Glutamatergic neuron (in vitro differentiated cells): ENCODE measurements at regions not wholly inside any gene's neighbourhood (a gene's known extent, or its start where the extent isn't known, plus 50 kb on each side); places are given as distances from the start of the nearest gene placed in this dataset.

Experiments
- DNase-seq: peaks from one replicate; pipeline ENCODE4 v3.0.0; 2022
- H3K27ac Mint-ChIP-seq: one replicate; pipeline ENCODE4 v1.8.0; 2020; ENCODE audit warnings: mild to moderate bottlenecking, mixed read lengths, inconsistent platforms; ENCODE audit not compliant: unreplicated experiment
- H3K27me3 Mint-ChIP-seq: one replicate; pipeline ENCODE4 v1.8.0; 2020; ENCODE audit warnings: mild to moderate bottlenecking, moderate library complexity, mixed read lengths, inconsistent platforms; ENCODE audit not compliant: unreplicated experiment
- H3K36me3 Mint-ChIP-seq: one replicate; pipeline ENCODE4 v1.8.0; 2020; ENCODE audit warnings: mild to moderate bottlenecking, mixed read lengths, inconsistent platforms; ENCODE audit not compliant: unreplicated experiment
- H3K4me1 Mint-ChIP-seq: one replicate; pipeline ENCODE4 v1.8.0; 2020; ENCODE audit warnings: mild to moderate bottlenecking, low read depth, mixed read lengths, inconsistent platforms; ENCODE audit not compliant: unreplicated experiment
- H3K4me3 Mint-ChIP-seq: one replicate; pipeline ENCODE4 v1.8.0; 2020; ENCODE audit warnings: mild to moderate bottlenecking, mixed read lengths, inconsistent platforms; ENCODE audit not compliant: unreplicated experiment
- H3K9me3 Mint-ChIP-seq: one replicate; pipeline ENCODE4 v1.8.0; 2020; ENCODE audit warnings: mild to moderate bottlenecking, moderate library complexity, mixed read lengths, inconsistent platforms; ENCODE audit not compliant: unreplicated experiment
- CTCF ChIP-seq: fragments of 200-600 bp; sonication (generic); IDR thresholded peaks from one replicate; pipeline ENCODE4 v1.5.0; 2021; ENCODE audit not compliant: partially characterized antibody, unreplicated experiment

GRCh38 chr11:92738276-92738675 lies 231.2 kb upstream of the MTNR1B start:
- H3K4me3 Mint-ChIP-seq = no peak overlapping the region
- no peaks in the 10 kb centered on the region for H3K27me3 Mint-ChIP-seq
- no peak for DNase-seq
- H3K27ac Mint-ChIP-seq = peak overlapping the region; percentile 16
- H3K4me1 Mint-ChIP-seq = peaks cover 7% of the 10 kb centered on the region
- H3K9me3 Mint-ChIP-seq = peaks cover 4% of the 10 kb centered on the region
- no peak for TF ChIP-seq CTCF
- H3K36me3 Mint-ChIP-seq = peaks cover 3% of the 10 kb centered on the region

- DNase-seq = no peak
- peaks cover 4% of the 10 kb centered on the region for H3K36me3 Mint-ChIP-seq
- no peak overlapping the region for H3K4me3 Mint-ChIP-seq
- H3K9me3 Mint-ChIP-seq = peaks cover 4% of the 10 kb centered on the region
- H3K4me1 Mint-ChIP-seq = peaks cover 7% of the 10 kb centered on the region
- TF ChIP-seq CTCF = no peak
- no peak overlapping the region for H3K27ac Mint-ChIP-seq
- H3K27me3 Mint-ChIP-seq = no peaks in the 10 kb centered on the region
These were observed 230.4 kb upstream of the MTNR1B start for GRCh38 chr11:92739041-92739440.

GRCh38 chr11:92739491-92739890 lies 230.0 kb upstream of the MTNR1B start:
- H3K9me3 Mint-ChIP-seq = peaks cover 4% of the 10 kb centered on the region
- no peak for DNase-seq
- TF ChIP-seq CTCF = no peak
- H3K4me3 Mint-ChIP-seq = no peak overlapping the region
- H3K27ac Mint-ChIP-seq = no peak overlapping the region
- H3K27me3 Mint-ChIP-seq = no peaks in the 10 kb centered on the region
- peaks cover 7% of the 10 kb centered on the region for H3K4me1 Mint-ChIP-seq
- peaks cover 4% of the 10 kb centered on the region for H3K36me3 Mint-ChIP-seq

- peaks cover 12% of the 10 kb centered on the region for H3K4me1 Mint-ChIP-seq
- peaks cover 4% of the 10 kb centered on the region for H3K9me3 Mint-ChIP-seq
- TF ChIP-seq CTCF = no peak
- no peak overlapping the region for H3K27ac Mint-ChIP-seq
- no peak for DNase-seq
- H3K27me3 Mint-ChIP-seq = no peaks in the 10 kb centered on the region
- H3K4me3 Mint-ChIP-seq = no peak overlapping the region
- H3K36me3 Mint-ChIP-seq = peaks cover 4% of the 10 kb centered on the region
These were observed 229.2 kb upstream of the MTNR1B start for GRCh38 chr11:92740276-92740675.

GRCh38 chr11:92744929-92745585 lies 224.4 kb upstream of the MTNR1B start:
- DNase-seq = no peak
- Mint-ChIP-seq H3K27ac (peak overlapping the region; percentile 13), H3K9me3 (peaks cover 8% of the 10 kb centered on the region), H3K36me3 (peaks cover 16% of the 10 kb centered on the region), H3K4me3 (no peak overlapping the region), H3K4me1 (peaks cover 10% of the 10 kb centered on the region), H3K27me3 (no peaks in the 10 kb centered on the region)
- TF ChIP-seq CTCF = no peak
